Common myeloid progenitor, CD34-positive (primary cell): ENCODE measurements at regions not wholly inside any gene's neighbourhood (a gene's known extent, or its start where the extent isn't known, plus 50 kb on each side); places are given as distances from the start of the nearest gene placed in this dataset.
"Not testable (repeated sequence)": the region's sequence is repeated elsewhere in the genome, so short reads cannot be mapped to it uniquely, and the experiment has no call there.

ENCODE experiments used
- CTCF ChIA-PET: fragments of 350-600 bp; sonication (Branson Sonifier 250); formaldehyde crosslinking; loops from one replicate; lab custom pipeline; 2021; ENCODE audit warnings: antibody characterized with exemption; lab: Charles Lee
- POLR2A ChIA-PET: fragments of 350-600 bp; sonication (Branson Sonifier 250); formaldehyde crosslinking; loops from one replicate; lab custom pipeline; 2021; ENCODE audit warnings: antibody characterized with exemption; lab: Charles Lee
- DNase-seq, 3 donors: peaks; one replicate each; pipeline versions ENCODE4 v3.0.0 to v3.0.0-alpha.2; 2013
- H3K27ac ChIP-seq, 2 experiments: 1 replicate in 1 of 2; 2 replicates in 1 of 2; pipeline ENCODE4 v1.7.0; 2013; ENCODE audit warnings: inconsistent platforms in 2 of 2, low read length in 2 of 2, mild to moderate bottlenecking in 2 of 2, low read depth in 1 of 2, moderate library complexity in 1 of 2; ENCODE audit not compliant: severe bottlenecking in 2 of 2, insufficient read depth in 1 of 2, poor library complexity in 1 of 2
- H3K27me3 ChIP-seq, 5 experiments: replicated peaks in 2 of 5; 1 replicate in 3 of 5; 2 replicates in 2 of 5; pipeline versions ENCODE4 v1.6.1 to v1.7.0; 2013; ENCODE audit warnings: low read length in 4 of 5, mild to moderate bottlenecking in 2 of 5, moderate library complexity in 2 of 5, inconsistent platforms in 1 of 5; ENCODE audit not compliant: insufficient read depth in 5 of 5, control insufficient read depth in 4 of 5
- H3K36me3 ChIP-seq, 4 experiments: 1 replicate in 2 of 4; 2 replicates in 2 of 4; pipeline versions ENCODE4 v1.6.1 to v1.7.0; 2013; ENCODE audit warnings: low read length in 3 of 4, control low read depth in 1 of 4, mild to moderate bottlenecking in 1 of 4; ENCODE audit not compliant: control insufficient read depth in 4 of 4, insufficient read depth in 4 of 4
- H3K4me1 ChIP-seq, 4 experiments: 1 replicate in 3 of 4; 2 replicates in 1 of 4; pipeline versions ENCODE4 v1.6.1 to v1.7.1; 2013; ENCODE audit warnings: low read length in 3 of 4, mild to moderate bottlenecking in 3 of 4, control low read depth in 1 of 4, inconsistent platforms in 1 of 4, moderate library complexity in 1 of 4; ENCODE audit not compliant: control insufficient read depth in 4 of 4, insufficient read depth in 4 of 4; ENCODE audit errors: control extremely low read depth in 1 of 4
- H3K4me3 ChIP-seq, 7 experiments: 1 replicate in 4 of 7; 2 replicates in 3 of 7; pipeline versions ENCODE4 v1.5.1 to v1.7.0; 2013; ENCODE audit warnings: mild to moderate bottlenecking in 7 of 7, low read length in 6 of 7, moderate library complexity in 6 of 7, inconsistent platforms in 2 of 7, low read depth in 2 of 7, control low read depth in 1 of 7; ENCODE audit not compliant: insufficient read depth in 4 of 7, control insufficient read depth in 1 of 7; ENCODE audit errors: extremely low read depth in 1 of 7
- H3K9me3 ChIP-seq, 5 experiments: 1 replicate in 4 of 5; 2 replicates in 1 of 5; pipeline versions ENCODE4 v1.6.1 to v1.7.1; 2013; ENCODE audit warnings: low read length in 4 of 5, mild to moderate bottlenecking in 2 of 5, inconsistent platforms in 1 of 5, low read depth in 1 of 5, moderate library complexity in 1 of 5; ENCODE audit not compliant: control insufficient read depth in 4 of 5, insufficient read depth in 2 of 5; ENCODE audit errors: control extremely low read depth in 1 of 5
- WGBS: methylation state at CpG from one replicate; pipeline ENCODE4 v1.1.5; 2013; ENCODE audit not compliant: insufficient coverage; 5-methylcytosine and 5-hydroxymethylcytosine counted together

DNA sequence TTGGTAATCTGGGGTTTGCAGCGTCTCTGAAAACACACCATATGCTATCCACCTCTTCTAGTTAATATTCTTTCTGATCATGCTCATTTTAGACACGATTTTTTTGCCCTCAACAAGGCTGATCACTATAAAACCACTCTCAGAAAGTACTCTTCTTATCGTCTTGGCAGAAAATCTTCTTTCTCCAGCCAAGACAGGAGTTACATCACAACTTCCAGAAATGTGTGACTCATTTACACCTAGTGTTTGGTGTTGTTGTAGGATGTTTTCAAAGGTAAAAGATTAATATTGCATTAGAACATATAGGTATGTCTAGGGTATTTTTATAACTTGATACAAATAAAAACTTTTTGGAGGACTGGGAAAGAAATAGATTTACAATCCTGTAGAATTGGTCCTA lies 138.5 kb upstream of the NETO1 start:
- no peaks in the 10 kb centered on the region for H3K9me3 ChIP-seq
- POLR2A ChIA-PET = no interaction called here
- no peak overlapping the region for H3K4me3 ChIP-seq
- no peak overlapping the region for H3K27ac ChIP-seq
- H3K4me1 ChIP-seq = peaks cover 7 to 25% (median 13%) of the 10 kb centered on the region in 4 experiments
- 80% methylated on average over 1 of the region's 3 CpGs for WGBS
- CTCF ChIA-PET = no interaction called here
- H3K27me3 ChIP-seq = no peaks in the 10 kb centered on the region
- no peak for DNase-seq
- H3K36me3 ChIP-seq = no peaks in the 10 kb centered on the region

GRCh38 chr18:73004260-73004659 lies 136.5 kb upstream of the NETO1 start:
- ChIA-PET POLR2A (no interaction called here), CTCF (no interaction called here)
- no peak for DNase-seq
- H3K9me3 ChIP-seq = no peaks in the 10 kb centered on the region
- no peaks in the 10 kb centered on the region for H3K27me3 ChIP-seq
- no peak overlapping the region for H3K27ac ChIP-seq
- H3K4me1 ChIP-seq = peaks cover 3 to 16% (median 12%) of the 10 kb centered on the region in 4 experiments
- 100% methylated on average over 2 of the region's 2 CpGs for WGBS
- no peak overlapping the region for H3K4me3 ChIP-seq
- no peaks in the 10 kb centered on the region for H3K36me3 ChIP-seq

DNA sequence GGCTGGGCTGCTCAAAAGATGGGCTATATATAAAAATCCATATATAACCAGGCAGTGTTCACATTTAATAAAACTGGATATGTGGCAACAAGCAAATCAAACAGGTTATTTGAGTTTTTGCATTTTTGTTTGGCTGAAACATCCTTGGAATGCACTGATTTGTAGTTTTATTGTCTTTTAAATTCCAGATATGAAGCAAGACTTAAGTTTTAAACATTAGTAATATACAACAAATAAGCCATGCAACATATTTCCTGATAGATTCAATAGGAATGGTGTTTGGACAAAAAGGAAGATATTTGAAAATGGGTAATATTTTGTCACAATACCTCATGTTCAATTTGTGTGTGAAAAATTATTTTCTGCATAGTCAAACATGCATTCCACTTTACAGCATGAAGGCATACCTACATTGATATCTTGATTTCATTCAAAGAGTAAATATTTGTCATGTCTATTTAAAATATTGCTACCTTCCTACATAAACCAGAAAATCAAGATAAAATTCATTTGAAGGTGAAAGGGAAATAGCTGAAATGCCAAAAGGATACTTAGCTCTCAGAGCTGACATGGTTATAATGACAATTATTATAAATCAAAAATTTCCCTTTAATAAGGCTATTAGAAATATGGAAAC lies 132.3 kb upstream of the NETO1 start:
- H3K9me3 ChIP-seq = no peaks in the 10 kb centered on the region
- H3K4me3 ChIP-seq = no peak overlapping the region
- H3K27me3 ChIP-seq = no peaks in the 10 kb centered on the region
- H3K36me3 ChIP-seq = no peaks in the 10 kb centered on the region
- ChIA-PET CTCF (no interaction called here), POLR2A (no interaction called here)
- H3K27ac ChIP-seq = no peak overlapping the region
- no peaks in the 10 kb centered on the region for H3K4me1 ChIP-seq
- no peak for DNase-seq

- WGBS = 100% methylated on average over 5 of the region's 6 CpGs
- no peaks in the 10 kb centered on the region for H3K4me1 ChIP-seq
- CTCF ChIA-PET = no interaction called here
Observed at GRCh38 chr18:72995558-72995957, 127.8 kb upstream of the NETO1 start.

GRCh38 chr18:72993250-72993649 lies 125.5 kb upstream of the NETO1 start:
- DNase-seq = no peak
- ChIA-PET CTCF (no interaction called here), POLR2A (no interaction called here)
- H3K4me3 ChIP-seq = no peak overlapping the region
- H3K9me3 ChIP-seq = no peaks in the 10 kb centered on the region
- H3K27me3 ChIP-seq = no peaks in the 10 kb centered on the region
- no CpG with 5 or more reads among the region's 3 CpGs for WGBS
- H3K27ac ChIP-seq = no peak overlapping the region
- no peaks in the 10 kb centered on the region for H3K36me3 ChIP-seq
- H3K4me1 ChIP-seq = no peaks in the 10 kb centered on the region

More at GRCh38 chr18:72995558-72995957, 127.8 kb upstream of the NETO1 start:
- H3K9me3 ChIP-seq = no peaks in the 10 kb centered on the region
- H3K36me3 ChIP-seq = no peaks in the 10 kb centered on the region
- no peaks in the 10 kb centered on the region for H3K27me3 ChIP-seq
- POLR2A ChIA-PET = no interaction called here
- DNase-seq = no peak
- H3K4me3 ChIP-seq = no peak overlapping the region
- no peak overlapping the region for H3K27ac ChIP-seq

DNA sequence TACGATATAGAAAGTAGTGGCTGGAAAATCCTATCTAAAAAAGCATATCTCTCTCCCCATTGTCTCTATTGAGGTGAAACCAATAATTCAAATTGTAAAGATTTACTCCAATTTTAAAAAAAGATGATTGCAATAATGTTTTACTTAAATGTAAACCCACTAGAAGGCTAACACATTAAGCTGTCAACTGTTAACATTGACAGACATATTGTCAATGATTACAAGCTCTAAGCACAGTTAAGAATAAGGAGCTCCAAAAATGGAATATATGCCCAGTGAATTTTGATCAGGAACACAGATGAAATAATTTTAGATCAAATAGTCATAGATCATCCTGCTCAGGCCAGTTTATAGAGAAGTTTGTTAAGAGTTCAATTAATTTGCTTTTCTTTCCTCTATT lies 123.6 kb upstream of the NETO1 start:
- POLR2A ChIA-PET = no interaction called here
- no peak for DNase-seq
- Histone ChIP-seq H3K4me1 (no peaks in the 10 kb centered on the region), H3K27ac (no peak overlapping the region), H3K27me3 (no peaks in the 10 kb centered on the region), H3K9me3 (no peaks in the 10 kb centered on the region), H3K4me3 (no peak overlapping the region), H3K36me3 (no peaks in the 10 kb centered on the region)
- CTCF ChIA-PET = no interaction called here
- no CpG with 5 or more reads among the region's 1 CpG for WGBS

DNA sequence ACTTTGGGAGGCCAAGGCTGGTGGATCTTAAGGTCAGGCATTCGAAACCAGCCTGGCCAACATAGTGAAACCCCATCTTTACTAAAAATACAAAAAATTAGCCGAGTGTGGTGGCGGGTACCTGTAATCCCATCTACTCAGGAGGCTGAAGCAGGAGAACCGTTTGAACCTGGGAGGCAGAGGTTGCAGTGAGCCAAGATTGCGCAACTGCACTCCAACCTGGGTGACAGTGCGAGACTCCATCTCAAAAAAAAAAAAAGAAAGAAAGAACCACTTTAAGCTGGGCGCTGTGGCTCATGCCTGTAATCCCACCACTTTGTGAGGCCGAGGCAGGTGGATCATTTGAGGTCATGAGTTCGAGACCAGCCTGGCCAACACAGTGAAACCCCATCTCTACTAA lies 119.8 kb upstream of the NETO1 start:
- peaks cover 0 to 19% (median 4%) of the 10 kb centered on the region in 5 experiments for H3K9me3 ChIP-seq
- H3K4me3 ChIP-seq, H3K27me3 ChIP-seq, H3K27ac ChIP-seq, POLR2A ChIA-PET, DNase-seq, CTCF ChIA-PET, H3K4me1 ChIP-seq, H3K36me3 ChIP-seq: not testable (repeated sequence)
- 98% methylated on average over 8 of the region's 9 CpGs for WGBS
